Esophagus muscularis mucosa (tissue), 4 donors: ENCODE measurements at regions not wholly inside any gene's neighbourhood (a gene's known extent, or its start where the extent isn't known, plus 50 kb on each side); places are given as distances from the start of the nearest gene placed in this dataset.

Experiments
- CTCF ChIP-seq, 3 experiments: fragments of 200-600 bp in 2 of 3; fragments of 450-650 bp in 1 of 3; sonication (generic) in 2 of 3; IDR thresholded peaks; one replicate each; pipeline ENCODE4 v1.5.1; 2017 to 2019; ENCODE audit warnings: antibody characterized with exemption in 3 of 3, mild to moderate bottlenecking in 2 of 3, moderate library complexity in 1 of 3
- EP300 ChIP-seq: sonication (generic); formaldehyde crosslinking; IDR thresholded peaks from one replicate; pipeline ENCODE4 v1.6.1; 2017; ENCODE audit warnings: antibody characterized with exemption
- POLR2A ChIP-seq: fragments of 450-650 bp; IDR thresholded peaks from one replicate; pipeline ENCODE4 v1.6.1; 2017; ENCODE audit warnings: antibody characterized with exemption, moderate library complexity, mild to moderate bottlenecking, low read depth

GRCh38 chr10:117680601-117681000 is 138.1 kb downstream of the EMX2 start:
- no peak for TF ChIP-seq CTCF (IDR thresholded peaks at IDR 0.05)
- TF ChIP-seq POLR2A: no peak
- no peak for TF ChIP-seq EP300
